Osteoblast (primary cell): ENCODE measurements at regions not wholly inside any gene's neighbourhood (a gene's known extent, or its start where the extent isn't known, plus 50 kb on each side); places are given as distances from the start of the nearest gene placed in this dataset.

Experiments
- DNase-seq: peaks from one replicate; pipeline ENCODE4 v3.0.0; 2011; ENCODE audit warnings: low spot score, mixed read lengths; ENCODE audit not compliant: insufficient read length; ENCODE audit errors: missing footprints
- H2AFZ ChIP-seq: 2 replicates; pipeline ENCODE4 v1.6.0; 2011; ENCODE audit warnings: mild to moderate bottlenecking, low read length
- H3K27ac ChIP-seq: 2 replicates; pipeline ENCODE4 v1.5.1; 2011; ENCODE audit warnings: mild to moderate bottlenecking, low read depth, low read length, moderate library complexity
- H3K27me3 ChIP-seq: 2 replicates; pipeline ENCODE4 v1.6.0; 2012; ENCODE audit warnings: mild to moderate bottlenecking, control low read depth, inconsistent platforms, low read length, moderate library complexity; ENCODE audit not compliant: insufficient read depth
- H3K36me3 ChIP-seq: 2 replicates; pipeline ENCODE4 v1.5.1; 2011; ENCODE audit warnings: mild to moderate bottlenecking, low read length, control low read depth, moderate library complexity; ENCODE audit not compliant: insufficient read depth
- H3K4me1 ChIP-seq: 2 replicates; pipeline ENCODE4 v1.5.1; 2011; ENCODE audit warnings: mild to moderate bottlenecking, low read length, control low read depth, moderate library complexity; ENCODE audit not compliant: insufficient read depth
- H3K4me2 ChIP-seq: 2 replicates; pipeline ENCODE4 v1.6.0; 2011; ENCODE audit warnings: mild to moderate bottlenecking, low read length; ENCODE audit not compliant: insufficient read depth
- H3K4me3 ChIP-seq: fragments of 200-600 bp; sonication (generic); 3 replicates; pipeline ENCODE4 v1.5.1; 2012; ENCODE audit warnings: mild to moderate bottlenecking, low read length, inconsistent platforms; ENCODE audit not compliant: insufficient read depth
- H3K79me2 ChIP-seq: 2 replicates; pipeline ENCODE4 v1.6.0; 2012; ENCODE audit warnings: mild to moderate bottlenecking, low read length, control low read depth, inconsistent platforms; ENCODE audit not compliant: insufficient read depth
- H3K9me3 ChIP-seq: 2 replicates; pipeline ENCODE4 v1.5.1; 2011; ENCODE audit warnings: low read depth, low read length, control low read depth
- H4K20me1 ChIP-seq: 2 replicates; pipeline ENCODE4 v1.6.0; 2012; ENCODE audit warnings: mild to moderate bottlenecking, low read length, control low read depth; ENCODE audit not compliant: insufficient read depth
- CTCF ChIP-seq: IDR thresholded peaks from 2 replicates; pipeline ENCODE4 v1.5.1; 2011; ENCODE audit warnings: mild to moderate bottlenecking, low read depth, low read length, moderate library complexity; ENCODE audit errors: extremely low read depth

GRCh38 chr14:51424561-51425251, 184.7 kb downstream of the TMX1 start:
- no peak for TF ChIP-seq CTCF
- peak; percentile 58 for DNase-seq
- Histone ChIP-seq H2AFZ (peak overlapping the region; percentile 59), H4K20me1 (no peaks in the 10 kb centered on the region), H3K4me2 (peak overlapping the region; percentile 41), H3K27me3 (no peaks in the 10 kb centered on the region), H3K4me1 (peaks cover 13% of the 10 kb centered on the region), H3K4me3 (peak overlapping the region; percentile 3), H3K9me3 (no peaks in the 10 kb centered on the region), H3K27ac (peak overlapping the region; percentile 60), H3K36me3 (no peaks in the 10 kb centered on the region), H3K79me2 (no peaks in the 10 kb centered on the region)

- H3K4me3 ChIP-seq, result no peak overlapping the region
- no peak overlapping the region for H2AFZ ChIP-seq
- peaks cover 31% of the 10 kb centered on the region for H3K4me1 ChIP-seq
- no peaks in the 10 kb centered on the region for H3K9me3 ChIP-seq
- H3K79me2 ChIP-seq, result no peaks in the 10 kb centered on the region
- no peak for TF ChIP-seq CTCF
- H3K27ac ChIP-seq, result no peak overlapping the region
- H3K27me3 ChIP-seq, result no peaks in the 10 kb centered on the region
- no peak overlapping the region for H3K4me2 ChIP-seq
- DNase-seq, result no peak
- no peaks in the 10 kb centered on the region for H4K20me1 ChIP-seq
- no peaks in the 10 kb centered on the region for H3K36me3 ChIP-seq
Measured at GRCh38 chr14:51428981-51429380, 188.9 kb downstream of the TMX1 start.

- H3K27ac ChIP-seq, result peak overlapping the region; percentile 50
- no peaks in the 10 kb centered on the region for H3K79me2 ChIP-seq
- DNase-seq, result peak; percentile 71
Measured at GRCh38 chr14:51430079-51430478, 190.0 kb downstream of the TMX1 start.

More at GRCh38 chr14:51430079-51430478, 190.0 kb downstream of the TMX1 start:
- Histone ChIP-seq H4K20me1 (no peaks in the 10 kb centered on the region), H3K4me2 (peak overlapping the region; percentile 58), H3K27me3 (no peaks in the 10 kb centered on the region), H3K4me1 (peaks cover 20% of the 10 kb centered on the region), H3K9me3 (no peaks in the 10 kb centered on the region), H2AFZ (peak overlapping the region; percentile 88), H3K4me3 (peak overlapping the region; percentile 46), H3K36me3 (no peaks in the 10 kb centered on the region)
- TF ChIP-seq CTCF, result no peak
